ENCODE measurements at regions not wholly inside any gene's neighbourhood (a gene's known extent, or its start where the extent isn't known, plus 50 kb on each side); places are given as distances from the start of the nearest gene placed in this dataset.
"Not testable (repeated sequence)": the region's sequence is repeated elsewhere in the genome, so short reads cannot be mapped to it uniquely, and the experiment has no call there.

GRCh38 chr1:66462313-66462712, 71.6 kb upstream of the SGIP1 start:
- DNase-seq, result no peak

DNA sequence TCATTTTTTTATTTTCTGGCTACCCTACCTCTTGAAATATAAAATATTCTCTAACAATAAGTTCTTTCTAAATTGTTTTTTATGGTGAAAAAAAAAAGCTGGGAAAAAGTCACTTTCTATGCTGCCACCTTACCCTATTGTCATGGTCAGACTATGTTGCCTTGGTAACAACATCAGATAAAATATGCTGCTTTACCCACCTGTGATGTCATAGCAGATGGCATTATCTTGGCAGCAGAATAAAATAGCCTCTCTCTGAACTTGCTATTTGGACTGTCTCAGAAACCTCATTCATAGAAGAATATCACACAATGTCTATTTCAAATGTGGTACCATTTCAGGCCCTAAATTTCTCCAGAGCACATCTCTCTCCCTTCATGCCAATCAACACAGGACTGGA, 69.6 kb upstream of the SGIP1 start:
- DNase-seq, result no peak

- DNase-seq, result no peak
Observed at GRCh38 chr1:66464802-66465201, 69.2 kb upstream of the SGIP1 start.

DNA sequence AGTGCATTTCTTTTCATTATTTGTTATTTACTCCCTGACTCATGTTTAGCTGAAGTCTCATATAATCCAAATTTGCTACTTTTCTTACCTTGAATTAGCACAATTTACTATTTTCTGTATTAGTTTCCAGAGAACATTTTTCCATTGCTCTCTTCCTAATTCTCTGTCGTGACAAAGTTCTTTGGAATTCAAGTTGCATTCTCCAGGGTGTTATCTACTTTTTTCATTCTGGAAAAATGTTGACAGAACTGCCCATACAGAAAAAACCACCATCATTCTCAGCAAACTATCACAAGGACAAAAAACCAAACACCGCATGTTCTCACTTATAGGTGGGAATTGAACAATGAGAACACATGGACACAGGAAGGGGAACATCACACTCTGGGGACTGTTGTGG, 67.3 kb upstream of the SGIP1 start:
- not testable (repeated sequence) for DNase-seq

DNA sequence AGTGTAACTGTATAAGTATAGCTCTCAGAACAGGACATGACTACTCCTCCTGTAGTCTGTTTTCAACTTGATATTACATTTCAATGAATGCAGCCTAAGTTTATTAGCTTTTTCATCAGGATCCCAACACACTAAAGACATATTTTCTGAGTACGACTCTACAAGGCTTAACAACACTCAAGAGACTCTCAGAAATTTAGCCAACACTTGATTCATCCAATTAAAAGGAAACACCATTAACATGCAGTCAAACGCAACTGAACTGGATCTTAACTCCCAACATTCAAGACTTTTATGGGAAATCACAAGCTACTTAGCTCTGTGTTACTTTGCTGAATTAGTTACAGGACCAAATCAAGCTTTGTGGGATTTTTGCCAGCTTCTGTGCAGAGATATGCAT, 65.2 kb upstream of the SGIP1 start:
- peak; percentile 90 for DNase-seq

- peak; percentile 49 for DNase-seq
Observed at GRCh38 chr1:66475940-66476339, 58.0 kb upstream of the SGIP1 start.

DNA sequence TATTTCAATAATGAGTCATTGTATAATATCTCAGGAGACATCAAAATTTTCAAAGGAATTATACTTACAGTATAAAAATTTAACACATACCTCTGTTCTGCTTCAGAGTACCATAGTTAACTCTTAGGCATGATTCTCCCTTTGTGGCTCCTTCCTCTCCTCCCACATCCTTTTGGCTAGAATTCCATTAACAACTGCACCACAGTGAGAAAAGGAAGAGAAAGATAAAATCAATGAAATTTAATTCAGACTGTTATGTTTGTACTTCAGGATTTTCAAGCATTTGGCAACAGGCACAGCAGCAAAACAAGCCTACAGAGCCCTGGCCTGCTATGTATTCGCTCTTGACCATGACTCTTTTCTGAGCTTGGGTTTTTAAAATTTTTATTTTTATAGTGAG, 57.2 kb upstream of the SGIP1 start:
- no peak for DNase-seq

- DNase-seq, result no peak
Observed at GRCh38 chr1:66478116-66478515, 55.8 kb upstream of the SGIP1 start.

DNA sequence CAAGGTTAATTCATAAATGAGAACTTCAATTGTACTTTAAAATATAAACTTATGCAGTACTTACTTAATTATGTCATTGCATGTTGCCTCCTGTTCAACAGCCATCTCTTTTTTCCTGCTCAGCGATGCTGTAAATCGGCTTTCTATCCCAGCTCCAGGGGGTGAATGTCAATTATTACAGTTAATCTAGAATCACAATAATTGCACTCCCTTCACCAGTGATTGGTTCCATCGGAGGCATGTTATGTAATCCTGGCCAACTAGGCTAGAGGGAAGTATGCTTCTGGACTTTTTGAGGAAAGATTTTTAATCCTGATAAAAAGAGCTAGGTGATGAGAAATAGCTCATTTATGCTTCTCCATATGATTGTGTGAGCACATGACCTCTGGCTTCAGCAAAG, 53.8 kb upstream of the SGIP1 start:
- no peak for DNase-seq

DNA sequence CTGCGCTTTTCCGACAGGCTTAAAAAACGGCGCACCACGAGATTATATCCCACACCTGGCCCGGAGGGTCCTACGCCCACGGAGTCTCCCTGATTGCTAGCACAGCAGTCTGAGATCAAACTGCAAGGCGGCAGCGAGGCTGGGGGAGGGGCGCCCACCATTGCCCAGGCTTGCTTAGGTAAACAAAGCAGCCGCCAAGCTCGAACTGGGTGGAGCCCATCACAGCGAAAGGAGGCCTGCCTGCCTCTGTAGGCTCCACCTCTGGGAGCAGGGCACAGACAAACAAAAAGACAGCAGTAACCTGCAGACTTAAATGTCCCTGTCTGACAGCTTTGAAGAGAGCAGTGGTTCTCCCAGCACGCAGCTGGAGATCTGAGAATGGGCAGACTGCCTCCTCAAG, 52.7 kb upstream of the SGIP1 start:
- DNase-seq, result not testable (repeated sequence)

All from DMS79 treated with DMSO at 0.1 percent for 48 hours (cell line).